Parathyroid adenoma (tissue), 2 donors: ENCODE measurements at regions not wholly inside any gene's neighbourhood (a gene's known extent, or its start where the extent isn't known, plus 50 kb on each side); places are given as distances from the start of the nearest gene placed in this dataset.

ENCODE experiments used
- H2AFZ ChIP-seq: fragments of 300-600 bp; sonication (generic); one replicate; pipeline ENCODE4 v1.7.0; 2017; ENCODE audit warnings: antibody characterized with exemption, mild to moderate bottlenecking
- H3K27ac ChIP-seq: fragments of 300-600 bp; sonication (generic); one replicate; pipeline ENCODE4 v1.7.0; 2017
- H3K27me3 ChIP-seq: fragments of 300-600 bp; sonication (generic); one replicate; pipeline ENCODE4 v1.7.0; 2017; ENCODE audit warnings: low read length; ENCODE audit not compliant: control insufficient read depth, insufficient read depth
- H3K36me3 ChIP-seq: fragments of 300-600 bp; sonication (generic); one replicate; pipeline ENCODE4 v1.7.0; 2017; ENCODE audit warnings: low read length; ENCODE audit not compliant: control insufficient read depth, insufficient read depth
- H3K4me1 ChIP-seq: fragments of 300-600 bp; sonication (generic); one replicate; pipeline ENCODE4 v1.7.0; 2017; ENCODE audit warnings: control low read depth
- H3K4me2 ChIP-seq: fragments of 300-600 bp; sonication (generic); one replicate; pipeline ENCODE4 v1.7.0; 2017; ENCODE audit warnings: low read length
- H3K4me3 ChIP-seq: fragments of 300-600 bp; sonication (generic); one replicate; pipeline ENCODE4 v1.7.0; 2017; ENCODE audit warnings: low read depth, low read length
- H3K79me2 ChIP-seq: fragments of 300-600 bp; sonication (generic); one replicate; pipeline ENCODE4 v1.7.0; 2017; ENCODE audit warnings: control low read depth
- H3K9ac ChIP-seq: fragments of 300-600 bp; sonication (generic); one replicate; pipeline ENCODE4 v1.7.0; 2017; ENCODE audit warnings: mild to moderate bottlenecking
- H3K9me3 ChIP-seq: fragments of 300-600 bp; sonication (generic); one replicate; pipeline ENCODE4 v1.7.0; 2017; ENCODE audit warnings: low read length; ENCODE audit not compliant: control insufficient read depth
- TF ChIP-seq, protein P1 (sequence below): fragments of 300-600 bp; sonication (generic); IDR thresholded peaks from one replicate; pipeline ENCODE4 v1.7.0; 2017; ENCODE audit warnings: antibody characterized with exemption, mild to moderate bottlenecking
- donor health status: primary hyperparathyroidism.

DNA sequence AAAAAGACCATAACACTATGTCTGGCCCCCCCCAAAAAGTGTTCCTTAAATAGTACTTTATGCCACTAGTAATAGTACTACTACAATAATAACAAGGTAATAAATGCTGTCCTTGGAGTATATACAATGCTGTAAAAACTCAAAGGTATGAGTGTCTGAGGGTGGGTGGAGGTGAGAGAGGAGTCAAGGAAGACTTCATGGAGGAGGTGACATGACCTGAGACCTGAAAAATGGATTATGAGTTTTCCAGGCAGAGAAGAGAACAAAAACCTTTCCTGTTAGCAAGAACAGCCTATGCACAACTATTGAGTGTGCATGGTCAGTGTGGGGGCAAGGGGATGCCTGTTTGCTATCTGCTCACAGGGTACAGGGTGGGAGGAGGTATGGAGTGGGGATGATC is 290.2 kb upstream of the USP24 start:
- Histone ChIP-seq H3K4me2 (no peak overlapping the region), H3K79me2 (no peaks in the 10 kb centered on the region), H3K9me3 (no peaks in the 10 kb centered on the region), H3K27me3 (no peaks in the 10 kb centered on the region), H2AFZ (no peak overlapping the region), H3K4me1 (peaks cover 3% of the 10 kb centered on the region), H3K36me3 (no peaks in the 10 kb centered on the region), H3K27ac (no peak overlapping the region), H3K4me3 (no peak overlapping the region), H3K9ac (no peak overlapping the region)
- TF ChIP-seq, protein P1, sequence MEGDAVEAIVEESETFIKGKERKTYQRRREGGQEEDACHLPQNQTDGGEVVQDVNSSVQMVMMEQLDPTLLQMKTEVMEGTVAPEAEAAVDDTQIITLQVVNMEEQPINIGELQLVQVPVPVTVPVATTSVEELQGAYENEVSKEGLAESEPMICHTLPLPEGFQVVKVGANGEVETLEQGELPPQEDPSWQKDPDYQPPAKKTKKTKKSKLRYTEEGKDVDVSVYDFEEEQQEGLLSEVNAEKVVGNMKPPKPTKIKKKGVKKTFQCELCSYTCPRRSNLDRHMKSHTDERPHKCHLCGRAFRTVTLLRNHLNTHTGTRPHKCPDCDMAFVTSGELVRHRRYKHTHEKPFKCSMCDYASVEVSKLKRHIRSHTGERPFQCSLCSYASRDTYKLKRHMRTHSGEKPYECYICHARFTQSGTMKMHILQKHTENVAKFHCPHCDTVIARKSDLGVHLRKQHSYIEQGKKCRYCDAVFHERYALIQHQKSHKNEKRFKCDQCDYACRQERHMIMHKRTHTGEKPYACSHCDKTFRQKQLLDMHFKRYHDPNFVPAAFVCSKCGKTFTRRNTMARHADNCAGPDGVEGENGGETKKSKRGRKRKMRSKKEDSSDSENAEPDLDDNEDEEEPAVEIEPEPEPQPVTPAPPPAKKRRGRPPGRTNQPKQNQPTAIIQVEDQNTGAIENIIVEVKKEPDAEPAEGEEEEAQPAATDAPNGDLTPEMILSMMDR: no peak

DNA sequence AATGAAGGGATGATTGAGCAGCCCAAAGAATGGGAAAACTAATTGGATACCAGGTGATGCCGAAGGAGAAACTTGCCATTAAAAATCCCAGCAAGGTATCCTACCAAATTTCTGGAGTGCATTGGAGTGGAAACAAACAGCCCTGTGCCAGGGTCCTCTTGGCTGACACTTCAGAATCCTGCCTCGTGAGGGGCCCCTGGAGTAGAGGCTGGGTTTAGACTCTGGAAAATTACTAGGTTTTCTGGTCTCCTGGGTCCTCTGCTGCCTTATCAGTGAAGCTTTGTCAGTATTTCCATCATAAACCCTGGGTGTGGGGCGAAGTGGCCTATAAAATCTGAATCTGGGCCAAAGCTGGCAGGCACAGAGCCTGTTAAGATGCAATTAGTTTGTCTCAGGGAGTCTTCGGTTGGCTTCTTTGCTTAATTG is 289.2 kb upstream of the USP24 start:
- Histone ChIP-seq H3K27ac (no peak overlapping the region), H3K79me2 (no peaks in the 10 kb centered on the region), H3K4me3 (no peak overlapping the region), H3K4me1 (peaks cover 3% of the 10 kb centered on the region), H3K9me3 (no peaks in the 10 kb centered on the region), H3K9ac (no peak overlapping the region), H2AFZ (no peak overlapping the region), H3K36me3 (no peaks in the 10 kb centered on the region), H3K27me3 (no peaks in the 10 kb centered on the region), H3K4me2 (peak overlapping the region; percentile 6)
- TF ChIP-seq, protein P1: no peak

DNA sequence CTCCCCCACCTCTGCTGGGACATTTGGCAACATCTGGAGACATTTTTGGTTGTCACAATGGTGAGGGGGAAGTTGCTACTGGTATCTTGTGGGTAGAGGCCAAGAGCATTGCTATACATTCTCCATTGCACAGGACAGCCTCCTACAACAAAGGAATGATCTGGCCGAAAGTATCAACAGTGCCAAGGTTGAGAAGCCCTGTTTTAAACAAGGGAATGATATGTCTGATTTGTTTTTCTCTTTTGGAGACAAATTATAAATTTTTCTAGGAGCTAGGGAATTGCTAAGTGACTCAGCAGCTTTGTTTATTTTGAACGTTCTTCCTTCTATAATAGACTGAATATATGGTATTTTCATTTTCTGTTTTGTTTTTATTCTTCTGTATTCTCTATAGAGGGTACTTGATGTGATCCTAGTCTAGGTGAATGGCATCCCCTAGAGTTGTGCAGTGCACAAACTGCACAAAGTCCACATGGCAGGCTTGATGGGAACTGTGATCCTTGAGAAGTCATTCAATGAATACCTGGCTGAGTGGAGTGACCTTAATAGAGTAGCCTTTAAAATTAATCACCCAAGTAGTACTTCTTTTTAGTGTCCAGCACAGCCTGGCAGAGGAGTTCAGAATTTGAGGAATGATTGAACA is 288.6 kb upstream of the USP24 start:
- Histone ChIP-seq H3K4me2 (no peak overlapping the region), H3K27ac (no peak overlapping the region), H3K4me1 (peaks cover 3% of the 10 kb centered on the region), H2AFZ (no peak overlapping the region), H3K4me3 (no peak overlapping the region), H3K27me3 (no peaks in the 10 kb centered on the region), H3K36me3 (no peaks in the 10 kb centered on the region), H3K79me2 (no peaks in the 10 kb centered on the region), H3K9ac (no peak overlapping the region), H3K9me3 (no peaks in the 10 kb centered on the region)
- TF ChIP-seq, protein P1: no peak

DNA sequence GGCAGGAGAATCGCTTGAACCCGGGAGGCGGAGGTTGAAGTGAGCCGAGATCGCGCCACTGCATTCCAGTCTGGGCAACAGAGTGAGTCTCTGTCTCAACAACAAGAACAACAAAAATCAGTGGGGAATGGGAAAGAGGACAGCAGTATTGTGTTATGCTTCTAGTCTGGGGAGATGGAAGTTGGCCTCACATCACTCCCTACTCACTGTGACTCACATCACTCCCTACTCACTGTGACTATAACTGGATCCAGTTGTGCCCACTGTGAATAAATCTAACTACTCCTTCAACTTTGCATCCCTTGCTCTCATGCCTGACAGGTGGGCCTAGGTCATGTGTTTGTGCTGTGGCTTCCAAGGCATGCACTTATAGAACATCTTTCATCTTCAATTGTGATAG is 285.4 kb upstream of the USP24 start:
- Histone ChIP-seq H3K79me2 (no peaks in the 10 kb centered on the region), H3K36me3 (no peaks in the 10 kb centered on the region), H3K9me3 (no peaks in the 10 kb centered on the region), H3K4me3 (no peak overlapping the region), H3K4me1 (peaks cover 3% of the 10 kb centered on the region), H3K4me2 (no peak overlapping the region), H3K27me3 (no peaks in the 10 kb centered on the region), H2AFZ (no peak overlapping the region), H3K9ac (no peak overlapping the region), H3K27ac (no peak overlapping the region)
- TF ChIP-seq, protein P1: no peak

DNA sequence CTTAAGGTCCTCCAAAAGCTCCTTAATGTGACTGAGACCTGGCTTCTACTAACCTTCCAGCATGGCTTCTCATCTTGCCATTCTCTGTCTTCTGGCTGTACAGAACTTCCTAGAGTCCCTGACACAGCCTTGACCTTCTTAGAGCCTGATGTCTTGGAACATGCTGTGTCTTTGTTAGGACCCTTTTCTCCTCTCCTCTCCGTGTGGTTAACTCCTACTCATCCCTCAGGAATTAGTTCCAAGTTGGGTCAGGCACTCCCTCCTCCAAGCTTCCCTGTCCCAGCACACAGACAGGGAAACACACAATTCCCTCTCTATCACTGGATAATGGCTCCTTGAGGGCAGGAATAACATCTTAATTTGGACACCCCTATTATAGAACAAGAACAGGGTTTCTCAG is 275.4 kb upstream of the USP24 start:
- no peak overlapping the region for H3K27ac ChIP-seq
- no peaks in the 10 kb centered on the region for H3K79me2 ChIP-seq
- TF ChIP-seq, protein P1: no peak
- no peaks in the 10 kb centered on the region for H3K9me3 ChIP-seq
- no peaks in the 10 kb centered on the region for H3K4me1 ChIP-seq
- no peak overlapping the region for H3K4me3 ChIP-seq
- no peaks in the 10 kb centered on the region for H3K27me3 ChIP-seq
- no peak overlapping the region for H2AFZ ChIP-seq
- no peak overlapping the region for H3K4me2 ChIP-seq
- H3K9ac ChIP-seq: no peak overlapping the region
- no peaks in the 10 kb centered on the region for H3K36me3 ChIP-seq
